ENCODE measurements at regions not wholly inside any gene's neighbourhood (a gene's known extent, or its start where the extent isn't known, plus 50 kb on each side); places are given as distances from the start of the nearest gene placed in this dataset.

DNA sequence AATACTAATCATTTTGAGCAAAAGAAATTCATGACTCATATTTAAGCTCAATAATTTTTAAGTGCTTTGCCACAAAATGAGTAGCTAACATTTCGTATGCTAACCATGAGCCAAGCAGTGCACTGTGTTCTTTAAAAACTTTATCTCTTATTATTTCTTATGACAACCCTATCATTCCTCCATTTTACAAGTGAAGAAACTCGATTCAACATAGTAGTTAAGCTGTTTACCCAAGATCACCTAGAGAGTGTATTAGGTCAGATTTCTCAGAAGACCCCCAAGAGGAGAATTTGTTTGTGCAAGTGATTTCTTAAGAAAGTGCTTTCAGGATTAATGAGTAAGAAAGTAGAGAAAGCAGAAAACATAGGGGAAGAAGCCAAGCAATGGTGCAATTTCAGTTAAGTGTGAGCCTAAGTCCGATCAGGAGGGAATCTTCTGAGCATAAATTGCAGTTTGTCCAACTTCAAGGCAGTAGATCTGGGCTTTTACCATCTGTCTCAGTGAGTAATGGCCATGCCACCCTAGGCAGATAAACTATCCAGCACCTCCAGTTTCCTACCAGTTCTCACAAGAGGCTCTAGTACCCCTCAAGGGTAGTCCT lies 202.7 kb downstream of the SCG2 start:
- no peak for ATAC-seq

DNA sequence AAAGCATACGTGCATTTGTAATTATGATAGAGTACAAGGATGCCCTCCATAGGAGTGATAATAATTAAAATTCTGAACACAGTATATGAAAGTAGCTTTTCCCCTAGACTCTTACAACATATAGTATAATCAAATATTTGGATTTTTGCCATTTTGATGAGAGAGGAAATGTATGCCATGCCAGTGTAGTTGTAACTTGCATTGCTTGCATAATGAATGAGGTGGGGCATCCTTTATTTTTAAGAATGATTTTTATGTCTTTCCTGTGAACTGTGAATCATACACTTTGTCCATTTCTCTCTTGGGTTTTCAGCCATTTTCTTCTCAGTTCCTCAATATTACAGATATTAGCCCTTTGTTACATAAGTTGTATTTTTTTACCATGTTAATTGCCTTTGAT lies 197.5 kb downstream of the SCG2 start:
- ATAC-seq, result no peak

DNA sequence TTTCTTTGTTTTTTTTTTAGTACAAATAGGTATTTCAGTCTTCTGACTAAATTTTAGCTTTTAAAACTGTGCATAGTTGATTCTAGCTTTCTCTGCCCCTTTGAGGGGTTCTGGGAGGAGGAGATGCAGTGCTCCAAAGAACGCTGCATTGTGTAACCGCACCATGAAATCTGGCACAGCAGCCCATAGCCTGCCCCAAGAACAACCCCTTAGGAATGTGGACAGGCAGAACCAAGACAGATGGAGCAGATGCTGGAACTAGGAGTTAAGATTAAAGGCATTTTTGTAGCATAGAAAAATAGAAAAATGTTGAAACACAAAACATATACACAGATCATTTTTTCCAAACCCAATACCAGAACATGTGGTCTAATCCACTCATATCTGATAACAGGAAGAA lies 187.5 kb downstream of the SCG2 start:
- ATAC-seq, result no peak

DNA sequence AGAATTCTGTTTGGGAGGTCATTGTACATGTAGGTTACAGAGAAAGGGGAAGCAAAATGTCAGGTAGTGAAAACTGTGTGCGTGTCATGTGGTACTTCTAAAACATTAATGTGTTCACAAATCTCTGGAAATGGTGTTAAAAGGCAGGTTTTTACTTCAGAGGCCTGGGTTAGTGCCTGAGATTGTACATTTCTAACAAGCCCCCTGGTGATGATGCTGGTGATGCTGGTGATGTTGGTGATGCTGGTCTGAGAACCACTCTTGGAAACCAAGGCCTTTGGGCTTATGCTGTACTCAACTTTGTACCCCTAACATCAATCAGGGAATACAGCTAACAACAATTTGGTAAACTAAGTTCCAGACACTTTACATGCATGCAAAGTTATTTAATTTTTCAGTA lies 187.1 kb downstream of the SCG2 start:
- no peak for ATAC-seq

DNA sequence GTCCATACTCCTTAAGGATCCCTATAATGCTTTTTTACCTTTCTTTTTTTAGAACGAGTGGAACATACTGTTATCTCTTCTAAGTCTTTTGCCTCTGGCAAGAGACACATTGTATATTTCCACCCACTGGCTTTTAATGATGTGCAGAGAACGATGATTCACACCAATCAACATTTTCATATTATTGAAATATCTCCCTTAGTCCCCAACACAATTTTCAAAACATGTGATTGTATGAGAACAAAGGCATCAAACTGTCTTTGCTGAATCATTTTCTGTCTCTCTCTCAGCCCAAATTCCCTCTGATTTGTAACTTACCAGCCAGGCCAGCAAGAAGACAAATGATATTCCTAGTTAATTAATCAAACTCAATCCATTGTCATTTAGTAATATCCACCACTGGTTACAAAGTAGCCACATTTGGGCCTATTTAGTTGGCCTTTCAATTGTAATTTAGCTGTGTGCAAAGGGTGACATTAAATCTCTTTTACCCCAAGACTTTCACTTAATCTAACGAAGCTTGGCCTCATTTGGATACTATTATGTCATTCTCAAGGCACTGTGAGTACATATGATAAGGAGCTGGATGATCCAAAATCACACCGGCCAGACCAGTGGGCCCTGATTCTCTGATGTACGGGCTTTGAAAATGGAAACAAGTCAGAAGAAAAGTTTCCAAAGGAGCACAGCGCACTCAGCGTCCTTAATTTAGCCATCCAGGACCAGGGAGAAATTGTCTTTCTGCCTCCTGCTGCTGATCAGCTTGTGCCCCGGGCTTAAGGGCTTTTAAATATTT lies 185.1 kb downstream of the SCG2 start:
- no peak for ATAC-seq

DNA sequence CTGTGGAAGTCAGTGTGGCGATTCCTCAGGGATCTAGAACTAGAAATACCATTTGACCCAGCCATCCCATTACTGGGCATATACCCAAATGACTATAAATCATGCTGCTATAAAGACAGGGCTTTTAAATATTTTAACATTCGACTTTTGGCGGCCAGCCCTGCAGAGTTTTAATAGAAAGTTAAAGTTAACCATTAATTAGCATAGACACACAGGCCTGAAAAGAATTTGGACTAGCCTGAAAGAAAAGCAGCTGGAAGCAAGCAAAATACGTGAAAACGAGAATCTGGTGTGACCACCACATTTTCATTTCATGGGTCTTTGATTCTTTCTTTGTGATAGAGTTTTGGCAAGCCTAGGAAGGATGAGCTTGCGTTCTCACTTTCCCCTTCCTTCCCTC lies 184.0 kb downstream of the SCG2 start:
- no peak for ATAC-seq

DNA sequence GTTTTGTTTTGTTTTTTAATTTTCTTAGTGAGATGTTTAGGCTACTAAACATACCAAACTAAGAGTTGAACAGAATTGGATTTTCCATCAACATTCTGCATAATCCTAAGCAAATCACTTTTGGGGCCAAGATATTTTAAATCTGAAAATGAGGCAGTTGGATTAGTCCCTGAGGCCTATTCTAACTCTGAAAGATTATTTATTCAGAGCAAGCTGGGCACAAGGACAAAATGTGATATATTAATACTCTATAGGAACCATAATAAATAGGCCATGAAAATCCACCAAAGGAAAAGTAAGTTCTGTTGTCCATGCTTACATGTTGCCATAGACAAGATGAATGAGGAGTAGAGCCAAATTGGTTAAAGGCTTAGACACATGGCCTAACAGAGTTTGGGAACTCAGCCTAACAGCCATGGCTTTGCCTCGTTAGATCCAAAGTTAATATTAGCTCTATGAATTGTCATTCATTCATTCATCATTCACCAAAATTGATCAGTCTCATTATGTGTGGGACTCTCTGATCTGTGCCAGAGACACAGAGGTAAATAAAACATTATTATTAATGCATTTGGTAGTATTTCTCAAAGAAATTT lies 183.5 kb downstream of the SCG2 start:
- no peak for ATAC-seq

DNA sequence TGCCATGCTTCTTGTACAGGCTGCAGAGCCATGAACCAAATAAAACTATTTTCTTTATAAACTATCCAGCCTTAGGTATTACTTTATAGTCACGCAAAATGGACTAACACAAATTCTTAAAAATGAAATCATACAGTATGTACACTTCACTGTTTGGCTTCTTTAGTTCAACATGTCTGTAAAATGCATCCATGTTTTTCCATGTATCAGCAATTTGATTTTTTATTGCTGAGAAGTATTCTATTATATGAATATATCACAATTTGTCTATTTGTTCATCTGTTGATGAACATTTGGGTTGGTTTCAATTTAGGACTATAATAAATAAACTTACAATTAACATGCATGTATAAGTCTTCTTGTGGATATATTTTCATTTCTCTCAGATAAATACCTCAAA lies 182.1 kb downstream of the SCG2 start:
- no peak for ATAC-seq

DNA sequence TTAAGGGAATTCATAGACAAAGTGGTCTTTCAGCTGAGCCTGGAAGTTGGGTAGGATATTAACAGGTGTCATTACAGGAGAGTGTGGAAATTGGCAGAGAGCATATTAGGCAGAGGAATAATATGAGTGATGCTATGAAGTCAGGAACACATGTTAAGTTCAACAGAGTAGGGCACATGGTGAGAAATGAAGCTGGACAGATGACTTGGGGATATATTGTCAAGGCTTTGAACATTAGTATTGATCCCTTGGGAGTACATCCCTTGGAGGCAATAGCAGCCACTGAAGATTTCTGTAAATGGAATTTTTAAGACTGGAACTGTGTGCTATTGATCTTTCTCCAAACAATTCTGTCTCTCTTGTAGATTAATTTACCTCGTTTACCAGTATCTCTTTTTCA lies 170.7 kb downstream of the SCG2 start:
- no peak for ATAC-seq

DNA sequence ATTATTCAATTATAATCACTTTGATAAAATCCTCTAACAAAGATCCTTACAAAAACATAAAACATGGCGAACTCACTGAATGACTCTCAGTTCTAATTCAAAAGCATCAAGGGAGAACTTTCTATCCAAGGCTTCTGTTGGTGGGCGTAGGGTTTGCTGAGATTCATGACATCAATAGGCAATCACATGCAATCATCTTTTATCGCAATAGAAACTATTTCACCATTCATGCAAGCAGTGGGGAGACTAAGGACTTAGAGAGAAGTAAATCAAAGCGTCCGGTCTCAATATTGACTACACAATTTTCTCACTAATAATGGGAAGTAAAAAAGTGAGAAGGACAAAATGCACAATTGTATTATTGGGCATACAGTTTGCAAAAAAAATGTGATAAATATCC lies 168.7 kb downstream of the SCG2 start:
- no peak for ATAC-seq

DNA sequence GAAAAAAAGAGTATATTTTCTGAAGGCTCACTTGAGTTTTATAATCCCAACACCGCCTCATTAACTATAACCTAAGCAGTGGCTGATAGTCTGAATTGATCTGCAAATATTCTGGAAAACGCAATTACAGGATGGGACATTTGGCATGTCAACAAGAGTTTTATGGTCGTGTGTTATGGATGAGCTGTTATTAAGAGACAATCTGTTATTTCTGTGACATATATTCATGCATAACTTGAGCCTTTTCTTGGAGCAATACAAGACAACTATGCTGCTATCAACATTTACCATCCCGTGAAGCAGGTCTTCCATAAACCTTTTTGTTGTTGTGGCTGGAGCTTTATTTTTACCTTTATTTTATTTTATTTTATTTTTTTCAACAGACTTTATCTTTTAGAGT lies 164.4 kb downstream of the SCG2 start:
- ATAC-seq, result no peak

DNA sequence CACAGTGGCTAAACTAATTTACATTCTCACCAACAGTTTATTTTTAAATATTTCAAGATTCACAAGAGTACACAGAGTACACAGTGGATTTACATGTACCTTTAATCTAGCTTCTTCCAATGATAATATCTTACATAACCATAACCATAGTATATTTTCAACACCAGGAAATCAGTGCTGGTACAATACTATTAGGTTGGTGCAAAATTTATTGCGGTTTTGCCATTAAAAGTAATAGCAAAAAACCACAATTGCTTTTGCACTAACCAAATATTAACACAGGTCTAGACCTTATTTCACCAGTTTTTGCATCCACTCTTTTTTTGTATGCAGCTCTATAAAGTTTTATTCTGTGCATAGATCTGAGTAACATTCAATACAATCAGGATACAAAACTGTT lies 163.0 kb downstream of the SCG2 start:
- no peak for ATAC-seq

DNA sequence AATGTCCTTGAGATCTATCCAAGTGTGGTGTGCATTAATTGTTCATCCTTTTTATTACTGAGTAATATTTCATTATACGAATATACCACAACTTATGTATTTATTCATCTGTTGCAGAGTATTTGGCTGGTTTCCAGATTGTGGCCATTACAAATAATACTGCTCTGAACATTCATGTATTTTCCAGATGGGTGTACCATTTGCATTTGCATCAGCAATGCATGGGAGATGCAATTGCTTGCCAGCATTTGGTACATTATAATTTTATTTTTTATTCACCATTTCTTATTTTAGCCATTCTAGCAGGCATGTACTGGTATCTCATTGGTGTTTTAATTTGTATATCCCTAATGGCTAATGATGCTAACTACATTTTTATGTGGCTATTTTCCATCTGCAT lies 162.4 kb downstream of the SCG2 start:
- no peak for ATAC-seq

DNA sequence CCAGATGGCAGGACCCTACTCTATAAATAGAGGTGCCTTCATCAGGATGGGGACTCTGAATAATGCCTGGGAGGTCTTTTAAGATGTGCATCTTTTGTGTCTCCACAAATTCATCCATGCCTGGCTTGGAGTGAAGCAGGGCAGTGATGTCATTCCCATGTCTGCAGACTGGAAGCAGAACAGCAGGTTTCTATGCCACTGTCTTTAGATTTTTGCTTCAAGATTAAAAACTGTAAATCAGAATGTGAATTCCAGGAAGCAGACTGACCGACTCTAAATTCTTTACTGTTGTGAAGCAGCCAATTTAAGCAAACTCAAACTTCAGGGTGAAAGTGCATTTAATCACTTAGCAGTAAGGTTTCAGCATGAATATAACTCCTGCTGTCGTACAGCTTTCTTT lies 159.3 kb downstream of the SCG2 start:
- ATAC-seq, result no peak

DNA sequence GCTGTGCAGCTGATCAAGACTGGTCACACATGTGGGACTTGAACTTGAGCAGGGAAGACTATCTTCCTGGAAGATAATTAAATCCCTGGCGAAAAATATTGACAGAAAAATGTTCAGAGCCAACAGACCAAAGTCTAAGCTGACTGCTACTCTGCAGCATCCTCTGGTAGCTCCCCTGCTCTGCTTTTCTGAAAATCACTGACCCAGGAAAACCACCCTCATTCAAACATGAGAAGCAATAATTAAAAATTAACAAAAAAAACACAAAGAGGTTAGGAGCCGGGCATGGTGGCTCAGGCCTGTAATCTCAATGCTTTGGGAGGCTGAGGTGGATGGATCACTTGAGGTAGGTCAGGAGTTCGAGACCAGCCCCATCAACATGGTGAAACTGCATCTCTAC lies 151.9 kb downstream of the SCG2 start:
- no peak for ATAC-seq

DNA sequence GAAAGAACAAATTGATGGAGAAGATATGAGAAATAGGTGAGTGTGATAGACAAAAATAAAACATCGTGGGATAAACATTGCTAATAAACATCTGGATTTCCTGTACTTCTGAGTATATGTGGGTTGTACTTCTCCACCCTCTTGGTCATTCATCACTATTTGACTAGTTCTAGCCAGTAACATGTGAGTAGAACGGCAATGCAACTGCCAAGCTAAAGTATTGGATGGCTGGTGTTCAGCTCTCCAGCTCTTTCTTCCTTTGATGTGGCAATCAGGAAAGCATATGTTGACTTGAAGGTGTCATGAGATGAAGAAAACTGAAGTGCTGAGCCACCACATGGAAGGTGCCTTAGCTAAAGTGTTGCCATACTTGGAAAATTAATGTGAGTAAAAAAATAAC lies 144.9 kb downstream of the SCG2 start:
- no peak for ATAC-seq

DNA sequence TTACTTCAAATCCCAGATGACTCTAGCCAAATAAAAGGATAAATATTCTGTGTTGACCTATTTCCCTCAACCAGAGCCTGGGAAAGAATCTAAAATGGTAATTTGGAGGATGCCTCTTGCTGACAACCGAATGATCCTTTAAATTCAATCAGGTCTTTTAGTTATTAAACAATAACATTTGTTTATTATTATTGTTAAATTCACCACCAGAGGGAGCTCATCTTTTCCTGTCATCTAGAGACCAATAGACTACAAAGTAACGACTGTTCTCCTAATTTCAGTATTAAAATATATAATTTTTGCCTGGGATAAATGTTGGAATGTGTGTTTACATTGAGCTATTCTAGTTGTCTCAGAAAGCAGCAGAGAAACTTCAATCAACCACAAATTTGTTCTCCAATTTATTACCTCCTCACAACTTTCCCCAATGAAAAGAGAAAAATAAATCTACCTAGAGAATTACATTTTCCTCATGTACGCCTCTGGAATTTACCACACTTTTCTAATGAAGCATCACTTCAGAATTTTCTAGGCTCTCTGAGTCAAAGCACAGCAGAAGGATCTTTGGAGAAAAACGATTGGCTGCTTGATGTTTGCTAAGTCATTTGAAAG lies 142.7 kb downstream of the SCG2 start:
- ATAC-seq, result no peak

DNA sequence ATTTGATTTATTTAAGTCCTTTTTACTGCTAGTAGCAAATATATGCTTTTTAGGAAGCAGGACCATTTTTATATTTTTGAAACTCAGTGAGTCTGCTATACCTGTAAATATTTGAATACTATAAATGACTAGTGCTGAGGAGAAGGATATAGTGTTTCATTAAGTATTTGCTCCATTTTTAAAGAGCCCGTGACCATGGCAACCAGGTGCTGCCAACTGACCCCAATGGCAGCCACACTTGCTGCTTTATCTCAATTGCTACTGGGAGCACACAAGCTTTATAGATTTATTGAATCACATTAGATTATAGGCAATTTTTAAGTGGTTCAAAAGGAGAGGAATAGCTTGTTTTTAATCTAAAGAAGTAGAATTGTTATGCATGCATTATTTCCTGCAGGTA lies 142.0 kb downstream of the SCG2 start:
- ATAC-seq, result no peak

DNA sequence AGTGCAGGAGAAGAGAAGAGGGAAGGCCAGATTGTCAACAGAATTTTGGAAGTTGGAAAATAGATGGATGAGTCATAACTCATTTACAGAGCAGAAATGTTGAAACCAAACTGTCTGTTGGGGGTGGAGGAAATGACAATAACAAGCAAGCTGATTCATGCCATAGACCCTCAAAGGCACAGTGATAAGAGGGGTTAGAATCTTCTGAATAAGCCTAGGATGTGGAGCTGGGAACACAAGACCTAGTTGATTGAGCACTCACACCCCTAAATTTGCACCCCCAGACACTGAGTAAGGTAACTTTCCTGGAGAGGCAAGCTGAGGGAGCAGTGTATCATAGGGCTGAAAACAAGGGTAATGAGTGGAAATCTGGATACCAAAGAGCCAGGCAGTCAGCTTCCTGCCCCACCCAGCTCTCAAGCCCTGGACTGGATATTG lies 141.4 kb downstream of the SCG2 start:
- ATAC-seq, result no peak

DNA sequence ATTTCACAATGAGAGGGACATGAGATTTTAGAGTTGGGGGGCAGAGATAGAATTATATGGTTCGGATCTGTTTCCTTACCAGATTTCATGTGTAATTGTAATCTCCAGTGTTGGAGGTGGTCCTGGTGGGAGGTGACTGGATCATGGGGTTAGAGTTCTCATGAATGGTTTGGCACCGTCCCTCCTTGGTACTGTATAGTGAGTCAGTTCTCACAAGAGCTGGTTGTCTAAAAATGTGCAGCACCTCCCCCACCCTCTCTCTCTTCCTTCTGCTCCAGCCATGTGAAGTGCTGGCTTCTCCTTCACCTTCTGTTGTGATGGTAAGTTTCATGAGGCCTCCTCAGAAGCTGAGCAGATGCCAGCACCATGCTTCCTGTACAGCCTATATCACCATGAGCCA lies 138.1 kb downstream of the SCG2 start:
- no peak for ATAC-seq

DNA sequence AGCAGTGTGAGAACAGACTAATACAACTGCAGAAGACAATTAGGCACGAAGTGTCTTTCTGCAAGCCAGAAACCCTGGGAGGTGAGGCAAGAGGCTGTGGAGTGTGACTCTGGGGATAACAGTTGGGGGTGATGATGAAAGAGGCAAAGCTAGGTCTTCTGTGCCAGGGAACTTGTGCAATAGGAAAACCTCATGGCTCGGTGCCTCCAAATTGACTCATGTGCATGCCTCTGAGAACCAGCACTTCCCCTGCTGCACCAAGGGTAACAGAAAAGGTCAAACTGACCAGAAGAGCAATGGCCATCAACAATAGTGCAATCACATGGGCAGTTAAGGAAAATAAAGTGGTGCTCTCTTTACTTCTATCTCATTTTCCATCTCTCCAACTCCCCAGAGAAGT lies 136.4 kb downstream of the SCG2 start:
- peak; percentile 93 for ATAC-seq

DNA sequence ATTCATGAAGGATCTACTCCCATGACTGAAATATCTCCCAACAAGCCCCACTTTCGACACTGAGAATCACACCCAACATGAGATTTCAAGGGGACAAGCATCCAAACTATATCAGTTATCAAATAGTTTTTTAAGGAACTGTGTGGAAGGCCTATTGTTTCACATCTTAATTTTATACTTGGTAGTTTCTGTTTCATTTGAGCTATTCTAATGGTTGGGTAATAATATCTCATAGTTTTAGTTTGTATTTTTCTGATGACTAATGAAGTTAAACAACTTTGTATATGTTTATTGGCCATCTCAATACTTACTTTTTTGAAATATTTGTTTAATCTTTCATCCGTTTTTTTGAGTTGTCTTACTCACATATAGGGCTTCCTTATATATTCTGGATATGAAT lies 135.0 kb downstream of the SCG2 start:
- ATAC-seq, result no peak

DNA sequence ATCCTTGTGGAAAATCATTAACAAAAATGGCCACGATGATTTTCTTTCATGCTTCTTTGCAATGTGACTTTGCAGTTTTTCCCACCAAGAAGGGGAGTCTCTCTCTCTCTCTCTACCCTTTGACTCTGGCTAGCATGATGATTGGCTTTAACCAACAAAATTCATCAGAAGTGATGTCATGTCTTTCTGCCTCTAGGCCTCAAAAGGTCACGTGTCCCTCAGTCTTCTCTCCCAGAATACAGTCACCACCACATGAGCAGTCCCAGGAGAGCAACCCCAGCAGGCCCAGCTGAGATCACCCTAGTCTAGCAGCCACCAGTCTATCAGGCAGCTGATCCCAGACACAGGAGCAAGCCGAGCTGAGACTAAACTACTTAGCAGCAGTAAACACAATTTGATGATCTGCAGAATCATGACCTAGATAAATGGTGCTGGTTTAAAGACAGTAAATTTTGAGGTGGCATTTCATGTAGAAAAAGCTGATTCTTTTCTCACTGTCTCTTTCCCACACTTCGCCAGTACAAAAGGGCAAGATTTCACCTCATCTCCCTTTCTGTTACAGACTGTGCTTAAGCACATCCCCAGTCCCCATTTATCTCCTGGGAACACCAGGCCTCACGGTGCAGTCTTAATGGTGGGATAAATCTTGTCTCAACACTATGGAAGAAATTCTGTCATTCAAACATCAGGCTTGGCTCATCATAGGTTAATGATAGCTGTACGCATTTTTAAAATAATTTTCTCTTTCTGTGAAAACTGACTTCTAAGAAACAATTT lies 132.7 kb downstream of the SCG2 start:
- ATAC-seq, result no peak
